ENCODE measurements at regions not wholly inside any gene's neighbourhood (a gene's known extent, or its start where the extent isn't known, plus 50 kb on each side); places are given as distances from the start of the nearest gene placed in this dataset.
"Not testable (repeated sequence)": the region's sequence is repeated elsewhere in the genome, so short reads cannot be mapped to it uniquely, and the experiment has no call there.

- 81% methylated on average over 3 of the region's 3 CpGs for WGBS (ENCODE audit: insufficient coverage)
- Histone ChIP-seq H3K9me3 (ENCODE audit: control insufficient read depth, insufficient read depth, low read length) (no peaks in the 10 kb centered on the region), H3K4me1 (ENCODE audit: control insufficient read depth, insufficient read depth, low read length) (no peaks in the 10 kb centered on the region), H3K36me3 (ENCODE audit: control insufficient read depth, insufficient read depth, low read length) (no peaks in the 10 kb centered on the region), H3K27me3 (ENCODE audit: control insufficient read depth, insufficient read depth, low read length) (no peaks in the 10 kb centered on the region), H3K4me3 (ENCODE audit: low read depth, low read length) (no peak overlapping the region), H3K27ac (ENCODE audit: low read depth, low read length) (no peak overlapping the region)
- no peak for DNase-seq (ENCODE audit: low read depth in 4 of 6, low spot score in 6 of 6)
These were observed 357.9 kb downstream of the PID1 start for GRCh38 chr2:228913176-228913575.

GRCh38 chr2:228910872-228911271, 360.2 kb downstream of the PID1 start:
- H3K27ac ChIP-seq (ENCODE audit: low read depth, low read length): not testable (repeated sequence)
- WGBS (ENCODE audit: insufficient coverage): no CpG with 5 or more reads among the region's 1 CpG

GRCh38 chr2:228902176-228902575, 368.9 kb downstream of the PID1 start:
- Histone ChIP-seq H3K4me1 (ENCODE audit: control insufficient read depth, insufficient read depth, low read length) (no peaks in the 10 kb centered on the region), H3K4me3 (ENCODE audit: low read depth, low read length) (no peak overlapping the region), H3K27me3 (ENCODE audit: control insufficient read depth, insufficient read depth, low read length) (no peaks in the 10 kb centered on the region), H3K27ac (ENCODE audit: low read depth, low read length) (no peak overlapping the region), H3K9me3 (ENCODE audit: control insufficient read depth, insufficient read depth, low read length) (no peaks in the 10 kb centered on the region), H3K36me3 (ENCODE audit: control insufficient read depth, insufficient read depth, low read length) (no peaks in the 10 kb centered on the region)
- no peak for DNase-seq (ENCODE audit: low read depth in 4 of 6, low spot score in 6 of 6)
- no CpG with 5 or more reads among the region's 3 CpGs for WGBS (ENCODE audit: insufficient coverage)

More at GRCh38 chr2:228910872-228911271, 360.2 kb downstream of the PID1 start:
- not testable (repeated sequence) for H3K4me1 ChIP-seq (ENCODE audit: control insufficient read depth, insufficient read depth, low read length); H3K27me3 ChIP-seq (ENCODE audit: control insufficient read depth, insufficient read depth, low read length); H3K36me3 ChIP-seq (ENCODE audit: control insufficient read depth, insufficient read depth, low read length); H3K4me3 ChIP-seq (ENCODE audit: low read depth, low read length); DNase-seq (ENCODE audit: low read depth in 4 of 6, low spot score in 6 of 6); H3K9me3 ChIP-seq (ENCODE audit: control insufficient read depth, insufficient read depth, low read length)

DNA sequence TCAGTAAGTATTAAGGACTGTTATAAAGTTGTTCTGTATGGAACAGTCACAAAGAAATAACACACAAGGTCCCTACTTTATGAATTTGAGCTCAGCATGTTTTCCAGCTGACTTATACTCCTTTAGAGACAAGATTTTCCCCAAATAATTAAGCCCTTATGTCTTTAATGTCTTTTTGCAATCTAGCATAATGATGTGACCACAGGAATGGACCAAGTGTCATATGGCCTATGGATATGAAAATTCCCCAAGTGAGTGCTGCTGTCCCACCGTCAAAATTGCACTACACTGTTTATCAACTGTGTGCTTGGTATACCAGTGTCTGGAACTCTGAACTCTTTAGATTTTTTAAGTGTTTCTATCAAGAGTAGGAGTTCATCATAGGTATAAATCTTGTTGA, 369.6 kb downstream of the PID1 start:
- no peaks in the 10 kb centered on the region for H3K9me3 ChIP-seq (ENCODE audit: control insufficient read depth, insufficient read depth, low read length)
- WGBS (ENCODE audit: insufficient coverage): no CpG with 5 or more reads among the region's 1 CpG
- DNase-seq (ENCODE audit: low read depth in 4 of 6, low spot score in 6 of 6): peak in 1 of 6 donors; percentile 17
- H3K4me3 ChIP-seq (ENCODE audit: low read depth, low read length): no peak overlapping the region
- H3K36me3 ChIP-seq (ENCODE audit: control insufficient read depth, insufficient read depth, low read length): no peaks in the 10 kb centered on the region
- H3K27me3 ChIP-seq (ENCODE audit: control insufficient read depth, insufficient read depth, low read length): no peaks in the 10 kb centered on the region
- H3K27ac ChIP-seq (ENCODE audit: low read depth, low read length): no peak overlapping the region
- H3K4me1 ChIP-seq (ENCODE audit: control insufficient read depth, insufficient read depth, low read length): no peaks in the 10 kb centered on the region

- 92% methylated on average over 1 of the region's 1 CpG for WGBS (ENCODE audit: insufficient coverage)
- H3K27ac ChIP-seq (ENCODE audit: low read depth, low read length): no peak overlapping the region
- no peaks in the 10 kb centered on the region for H3K4me1 ChIP-seq (ENCODE audit: control insufficient read depth, insufficient read depth, low read length)
- no peak for DNase-seq (ENCODE audit: low read depth in 4 of 6, low spot score in 6 of 6)
- H3K9me3 ChIP-seq (ENCODE audit: control insufficient read depth, insufficient read depth, low read length): peaks cover 1% of the 10 kb centered on the region
- H3K4me3 ChIP-seq (ENCODE audit: low read depth, low read length): no peak overlapping the region
- no peaks in the 10 kb centered on the region for H3K36me3 ChIP-seq (ENCODE audit: control insufficient read depth, insufficient read depth, low read length)
- no peaks in the 10 kb centered on the region for H3K27me3 ChIP-seq (ENCODE audit: control insufficient read depth, insufficient read depth, low read length)
These were observed 392.9 kb downstream of the PID1 start for GRCh38 chr2:228878138-228878537.

- Histone ChIP-seq H3K4me3 (ENCODE audit: low read depth, low read length) (no peak overlapping the region), H3K4me1 (ENCODE audit: control insufficient read depth, insufficient read depth, low read length) (no peaks in the 10 kb centered on the region), H3K27me3 (ENCODE audit: control insufficient read depth, insufficient read depth, low read length) (no peaks in the 10 kb centered on the region), H3K9me3 (ENCODE audit: control insufficient read depth, insufficient read depth, low read length) (peaks cover 1% of the 10 kb centered on the region), H3K27ac (ENCODE audit: low read depth, low read length) (no peak overlapping the region), H3K36me3 (ENCODE audit: control insufficient read depth, insufficient read depth, low read length) (no peaks in the 10 kb centered on the region)
- WGBS (ENCODE audit: insufficient coverage): no CpG with 5 or more reads among the region's 2 CpGs
- DNase-seq (ENCODE audit: low read depth in 4 of 6, low spot score in 6 of 6): no peak
These were observed 394.8 kb downstream of the PID1 start for GRCh38 chr2:228876276-228876675.

GRCh38 chr2:228875152-228875900, 395.8 kb downstream of the PID1 start:
- H3K4me3 ChIP-seq (ENCODE audit: low read depth, low read length): no peak overlapping the region
- no peaks in the 10 kb centered on the region for H3K4me1 ChIP-seq (ENCODE audit: control insufficient read depth, insufficient read depth, low read length)
- no CpG with 5 or more reads among the region's 5 CpGs for WGBS (ENCODE audit: insufficient coverage)
- H3K36me3 ChIP-seq (ENCODE audit: control insufficient read depth, insufficient read depth, low read length): no peaks in the 10 kb centered on the region
- no peaks in the 10 kb centered on the region for H3K27me3 ChIP-seq (ENCODE audit: control insufficient read depth, insufficient read depth, low read length)
- H3K27ac ChIP-seq (ENCODE audit: low read depth, low read length): no peak overlapping the region
- peaks cover 1% of the 10 kb centered on the region for H3K9me3 ChIP-seq (ENCODE audit: control insufficient read depth, insufficient read depth, low read length)
- DNase-seq (ENCODE audit: low read depth in 4 of 6, low spot score in 6 of 6): peak in 2 of 6 donors; percentile 9 to 64

DNA sequence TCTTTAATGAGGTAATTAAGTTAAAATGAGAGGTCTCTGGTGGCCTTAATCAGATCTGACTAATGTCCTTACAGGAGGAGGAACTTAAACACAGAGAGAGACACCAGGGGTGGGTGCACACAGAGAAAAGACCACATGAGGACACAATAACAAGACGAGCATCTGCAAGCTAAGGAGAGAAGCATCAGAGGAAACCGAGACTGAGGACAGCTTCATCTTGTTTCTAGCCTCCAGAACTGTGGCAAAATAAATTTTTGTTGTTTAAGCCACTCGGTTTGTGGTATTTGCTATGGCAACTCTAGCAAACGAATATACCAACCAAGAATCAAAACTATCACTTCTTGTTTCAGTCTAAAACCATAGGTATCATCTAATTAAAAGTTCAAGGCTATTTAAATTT, 400.1 kb downstream of the PID1 start:
- no peak for DNase-seq (ENCODE audit: low read depth in 4 of 6, low spot score in 6 of 6)
- no peak overlapping the region for H3K4me3 ChIP-seq (ENCODE audit: low read depth, low read length)
- no peaks in the 10 kb centered on the region for H3K36me3 ChIP-seq (ENCODE audit: control insufficient read depth, insufficient read depth, low read length)
- no peaks in the 10 kb centered on the region for H3K27me3 ChIP-seq (ENCODE audit: control insufficient read depth, insufficient read depth, low read length)
- WGBS (ENCODE audit: insufficient coverage): 65% methylated on average over 2 of the region's 4 CpGs
- H3K27ac ChIP-seq (ENCODE audit: low read depth, low read length): no peak overlapping the region
- H3K4me1 ChIP-seq (ENCODE audit: control insufficient read depth, insufficient read depth, low read length): no peaks in the 10 kb centered on the region
- peaks cover 2% of the 10 kb centered on the region for H3K9me3 ChIP-seq (ENCODE audit: control insufficient read depth, insufficient read depth, low read length)

DNA sequence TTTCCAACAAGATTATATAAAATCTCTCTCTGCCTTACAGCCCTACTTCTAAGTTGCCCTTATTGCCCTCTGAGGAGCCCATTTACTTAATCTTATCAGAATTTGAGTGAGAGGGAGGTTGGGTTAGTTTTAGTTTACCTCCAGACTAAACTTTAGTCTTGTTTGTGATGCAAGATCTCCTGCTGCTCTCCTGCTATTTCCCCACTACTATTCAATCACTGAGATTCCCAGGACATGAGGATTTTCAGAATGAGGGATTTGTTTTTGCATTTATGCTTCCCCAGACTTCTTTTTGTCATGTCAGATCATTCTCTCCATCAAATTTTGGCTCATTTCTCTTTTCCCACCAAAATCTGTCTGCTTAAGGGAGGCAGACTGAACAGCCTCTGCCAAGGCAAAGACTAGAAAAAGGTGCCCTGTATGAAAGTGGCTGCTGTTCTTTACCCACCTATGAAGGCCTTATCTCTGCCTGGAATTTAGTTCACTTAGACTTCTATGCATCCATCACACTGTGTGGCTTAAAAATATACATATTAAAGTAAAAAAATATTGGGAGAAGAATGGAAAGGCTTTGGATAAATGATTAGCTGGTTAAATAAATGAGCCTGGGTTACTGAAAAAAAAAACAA, 401.3 kb downstream of the PID1 start:
- peak in 1 of 6 donors; percentile 21 for DNase-seq (ENCODE audit: low read depth in 4 of 6, low spot score in 6 of 6)
- no peaks in the 10 kb centered on the region for H3K27me3 ChIP-seq (ENCODE audit: control insufficient read depth, insufficient read depth, low read length)
- H3K4me1 ChIP-seq (ENCODE audit: control insufficient read depth, insufficient read depth, low read length): no peaks in the 10 kb centered on the region
- no peaks in the 10 kb centered on the region for H3K36me3 ChIP-seq (ENCODE audit: control insufficient read depth, insufficient read depth, low read length)
- no peak overlapping the region for H3K4me3 ChIP-seq (ENCODE audit: low read depth, low read length)
- H3K27ac ChIP-seq (ENCODE audit: low read depth, low read length): no peak overlapping the region
- peaks cover 2% of the 10 kb centered on the region for H3K9me3 ChIP-seq (ENCODE audit: control insufficient read depth, insufficient read depth, low read length)

DNA sequence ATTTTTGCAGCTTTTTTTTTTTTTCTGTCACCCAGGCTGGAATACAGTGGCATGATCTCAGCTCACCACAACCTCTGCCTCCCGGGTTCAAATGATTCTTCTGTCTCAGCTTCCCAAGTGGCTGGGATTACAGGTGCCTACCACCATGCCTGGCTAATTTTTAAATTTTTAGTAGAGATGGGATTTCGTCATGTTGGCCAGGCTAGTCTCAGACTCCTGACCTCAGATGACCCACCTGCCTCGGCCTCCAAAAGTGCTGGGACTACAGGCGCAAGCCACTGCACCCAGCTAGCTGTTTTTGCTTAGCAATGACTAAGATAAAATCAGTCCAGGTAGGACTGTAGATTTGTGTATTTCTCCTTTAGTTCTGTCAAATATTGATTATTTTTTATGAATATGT, 403.7 kb downstream of the PID1 start:
- no peak overlapping the region for H3K27ac ChIP-seq (ENCODE audit: low read depth, low read length)
- no peaks in the 10 kb centered on the region for H3K27me3 ChIP-seq (ENCODE audit: control insufficient read depth, insufficient read depth, low read length)
- no peak for DNase-seq (ENCODE audit: low read depth in 4 of 6, low spot score in 6 of 6)
- no peaks in the 10 kb centered on the region for H3K36me3 ChIP-seq (ENCODE audit: control insufficient read depth, insufficient read depth, low read length)
- H3K9me3 ChIP-seq (ENCODE audit: control insufficient read depth, insufficient read depth, low read length): peaks cover 2% of the 10 kb centered on the region
- WGBS (ENCODE audit: insufficient coverage): 100% methylated on average over 2 of the region's 4 CpGs
- H3K4me1 ChIP-seq (ENCODE audit: control insufficient read depth, insufficient read depth, low read length): no peaks in the 10 kb centered on the region
- H3K4me3 ChIP-seq (ENCODE audit: low read depth, low read length): no peak overlapping the region
